SK-N-SH (cell line): ENCODE measurements at regions not wholly inside any gene's neighbourhood (a gene's known extent, or its start where the extent isn't known, plus 50 kb on each side); places are given as distances from the start of the nearest gene placed in this dataset.

Experiments
- CHD2 ChIP-seq: fragments of 150-350 bp; IDR thresholded peaks from 2 replicates; pipeline ENCODE4 v1.6.1; 2018; ENCODE audit warnings: low read length; ENCODE audit not compliant: partially characterized antibody
- EP300 ChIP-seq, 2 experiments: IDR thresholded peaks; 2 replicates each; pipeline versions ENCODE4 v1.4.0 to v1.6.1; 2012; ENCODE audit warnings: borderline replicate concordance in 1 of 2, low read depth in 1 of 2, low read length in 1 of 2
- EZH2phosphoT487 ChIP-seq: fragments of 200-600 bp; sonication (generic); IDR thresholded peaks from 2 replicates; pipeline ENCODE4 v1.6.1; 2017; ENCODE audit warnings: low read depth, mixed run types, mild to moderate bottlenecking, antibody characterized with exemption, moderate library complexity, borderline replicate concordance
- GABPA ChIP-seq: IDR thresholded peaks from 2 replicates; pipeline ENCODE4 v1.4.0; 2012; ENCODE audit warnings: low read depth, mild to moderate bottlenecking
- GATA2 ChIP-seq: sonication (generic); formaldehyde crosslinking; IDR thresholded peaks from 2 replicates; pipeline ENCODE4 v1.5.0; 2020; ENCODE audit warnings: mild to moderate bottlenecking, missing genetic modification reagents
- RFX5 ChIP-seq: IDR thresholded peaks from 2 replicates; pipeline ENCODE4 v1.6.1; 2012; ENCODE audit warnings: mild to moderate bottlenecking, improper control_type of control experiment, low read length
- SIN3A ChIP-seq: IDR thresholded peaks from 2 replicates; pipeline ENCODE4 v1.6.1; 2012; ENCODE audit warnings: low read depth, mild to moderate bottlenecking, low read length, moderate library complexity, borderline replicate concordance
- TEAD4 ChIP-seq: IDR thresholded peaks from 2 replicates; pipeline ENCODE4 v1.4.0; 2012; ENCODE audit warnings: mild to moderate bottlenecking, borderline replicate concordance; ENCODE audit not compliant: insufficient read depth
- YY1 ChIP-seq: IDR thresholded peaks from 2 replicates; pipeline ENCODE4 v1.4.0; 2012; ENCODE audit warnings: low read depth, mild to moderate bottlenecking
- TF ChIP-seq, protein P1 (sequence below): fragments of 200-600 bp; sonication (generic); IDR thresholded peaks from 2 replicates; pipeline ENCODE4 v1.6.1; 2017; ENCODE audit warnings: antibody characterized with exemption, mild to moderate bottlenecking, moderate library complexity
- TF ChIP-seq, protein P2 (sequence below): IDR thresholded peaks from 2 replicates; pipeline ENCODE4 v1.4.0; 2012; ENCODE audit warnings: low read depth

DNA sequence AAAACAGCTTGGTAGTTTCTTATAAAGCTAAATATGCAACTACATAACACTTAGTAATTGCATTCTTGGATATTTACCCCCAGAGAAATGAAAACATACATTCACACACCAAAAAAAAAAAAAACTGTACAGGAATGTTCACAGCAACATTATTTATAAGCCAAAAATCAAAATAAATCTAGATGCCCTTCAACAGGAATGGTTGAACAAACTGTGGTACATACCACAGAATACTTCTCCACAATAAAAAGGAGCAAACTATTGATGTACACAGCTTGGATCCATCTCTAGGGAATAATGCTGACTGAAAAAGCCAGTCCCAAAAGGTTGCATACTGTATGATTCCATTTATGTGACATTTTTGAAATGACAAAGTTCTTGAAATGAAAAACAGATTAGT lies 62.1 kb upstream of the SLC38A4 start:
- TF ChIP-seq, protein P1, sequence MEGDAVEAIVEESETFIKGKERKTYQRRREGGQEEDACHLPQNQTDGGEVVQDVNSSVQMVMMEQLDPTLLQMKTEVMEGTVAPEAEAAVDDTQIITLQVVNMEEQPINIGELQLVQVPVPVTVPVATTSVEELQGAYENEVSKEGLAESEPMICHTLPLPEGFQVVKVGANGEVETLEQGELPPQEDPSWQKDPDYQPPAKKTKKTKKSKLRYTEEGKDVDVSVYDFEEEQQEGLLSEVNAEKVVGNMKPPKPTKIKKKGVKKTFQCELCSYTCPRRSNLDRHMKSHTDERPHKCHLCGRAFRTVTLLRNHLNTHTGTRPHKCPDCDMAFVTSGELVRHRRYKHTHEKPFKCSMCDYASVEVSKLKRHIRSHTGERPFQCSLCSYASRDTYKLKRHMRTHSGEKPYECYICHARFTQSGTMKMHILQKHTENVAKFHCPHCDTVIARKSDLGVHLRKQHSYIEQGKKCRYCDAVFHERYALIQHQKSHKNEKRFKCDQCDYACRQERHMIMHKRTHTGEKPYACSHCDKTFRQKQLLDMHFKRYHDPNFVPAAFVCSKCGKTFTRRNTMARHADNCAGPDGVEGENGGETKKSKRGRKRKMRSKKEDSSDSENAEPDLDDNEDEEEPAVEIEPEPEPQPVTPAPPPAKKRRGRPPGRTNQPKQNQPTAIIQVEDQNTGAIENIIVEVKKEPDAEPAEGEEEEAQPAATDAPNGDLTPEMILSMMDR, result no peak
- TF ChIP-seq SIN3A (no peak), TEAD4 (no peak), EP300 (IDR thresholded peaks at IDR 0.05; ENCODE audit: borderline replicate concordance in 1 of 2, low read depth in 1 of 2, low read length in 1 of 2) (no peak), GABPA (no peak), CHD2 (no peak), GATA2 (no peak), EZH2phosphoT487 (no peak), YY1 (no peak), RFX5 (no peak)
- TF ChIP-seq, protein P2, sequence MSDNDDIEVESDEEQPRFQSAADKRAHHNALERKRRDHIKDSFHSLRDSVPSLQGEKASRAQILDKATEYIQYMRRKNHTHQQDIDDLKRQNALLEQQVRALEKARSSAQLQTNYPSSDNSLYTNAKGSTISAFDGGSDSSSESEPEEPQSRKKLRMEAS, result no peak
